ENCODE measurements at regions not wholly inside any gene's neighbourhood (a gene's known extent, or its start where the extent isn't known, plus 50 kb on each side); places are given as distances from the start of the nearest gene placed in this dataset.

GRCh38 chr10:130545122-130545521, 408.9 kb downstream of the GLRX3 start:
- no peak for DNase-seq
- H3K79me2 ChIP-seq (ENCODE audit: insufficient read depth), result no peaks in the 10 kb centered on the region
- H3K4me1 ChIP-seq (ENCODE audit: insufficient read depth), result no peaks in the 10 kb centered on the region
- no peak overlapping the region for H3K4me3 ChIP-seq
- H2AFZ ChIP-seq, result no peak overlapping the region
- no peak overlapping the region for H3K27ac ChIP-seq
- no peaks in the 10 kb centered on the region for H4K20me1 ChIP-seq (ENCODE audit: insufficient read depth)
- no peak for TF ChIP-seq EZH2phosphoT487 (IDR thresholded peaks at IDR 0.05; ENCODE audit: insufficient read depth, low read depth)
- TF ChIP-seq EZH2 (IDR thresholded peaks at IDR 0.05; ENCODE audit: insufficient read depth, poor library complexity, severe bottlenecking), result no peak
- no peak overlapping the region for H3K9ac ChIP-seq
- in situ Hi-C loops (cut with MboI), result no loop called here
- H3K9me3 ChIP-seq (ENCODE audit: low read depth), result no peaks in the 10 kb centered on the region
- no peaks in the 10 kb centered on the region for H3K9me2 ChIP-seq (ENCODE audit: insufficient read depth)
- no peaks in the 10 kb centered on the region for H3K36me3 ChIP-seq (ENCODE audit: low read depth)
- H3F3A ChIP-seq (ENCODE audit: insufficient read depth), result no peaks in the 10 kb centered on the region
- WGBS, 2 experiments (ENCODE audit: low coverage in 1 of 2, low lambda C conversion rate in 2 of 2, missing lambda C conversion rate in 2 of 2), result 15 to 23% methylated on average over 6 of the region's 6 CpGs
- no peak overlapping the region for H3K4me2 ChIP-seq (ENCODE audit: unreplicated experiment)
- H3K27me3 ChIP-seq (replicated peaks; ENCODE audit: insufficient read depth), result no peaks in the 10 kb centered on the region

- no peaks in the 10 kb centered on the region for H4K20me1 ChIP-seq (ENCODE audit: insufficient read depth)
- H3K9me3 ChIP-seq (ENCODE audit: low read depth), result no peaks in the 10 kb centered on the region
- H3K9me2 ChIP-seq (ENCODE audit: insufficient read depth), result no peaks in the 10 kb centered on the region
- no peaks in the 10 kb centered on the region for H3F3A ChIP-seq (ENCODE audit: insufficient read depth)
- WGBS, 2 experiments (ENCODE audit: low coverage in 1 of 2, low lambda C conversion rate in 2 of 2, missing lambda C conversion rate in 2 of 2), result 49 to 50% methylated on average over 8 of the region's 8 CpGs
- no peaks in the 10 kb centered on the region for H3K79me2 ChIP-seq (ENCODE audit: insufficient read depth)
- H2AFZ ChIP-seq, result no peak overlapping the region
- H3K4me3 ChIP-seq, result no peak overlapping the region
- H3K4me2 ChIP-seq (ENCODE audit: unreplicated experiment), result no peak overlapping the region
- no peak overlapping the region for H3K27ac ChIP-seq
- no peak for DNase-seq
- TF ChIP-seq EZH2 (IDR thresholded peaks at IDR 0.05; ENCODE audit: insufficient read depth, poor library complexity, severe bottlenecking), result no peak
- TF ChIP-seq EZH2phosphoT487 (IDR thresholded peaks at IDR 0.05; ENCODE audit: insufficient read depth, low read depth), result no peak
- H3K36me3 ChIP-seq (ENCODE audit: low read depth), result no peaks in the 10 kb centered on the region
- in situ Hi-C loops (cut with MboI), result no loop called here
- no peak overlapping the region for H3K9ac ChIP-seq
- no peaks in the 10 kb centered on the region for H3K4me1 ChIP-seq (ENCODE audit: insufficient read depth)
- no peaks in the 10 kb centered on the region for H3K27me3 ChIP-seq (replicated peaks; ENCODE audit: insufficient read depth)
Observed at GRCh38 chr10:130545697-130546096, 409.5 kb downstream of the GLRX3 start.

- no peaks in the 10 kb centered on the region for H3K9me2 ChIP-seq (ENCODE audit: insufficient read depth)
- no peaks in the 10 kb centered on the region for H3K9me3 ChIP-seq (ENCODE audit: low read depth)
- WGBS, 2 experiments (ENCODE audit: low coverage in 1 of 2, low lambda C conversion rate in 2 of 2, missing lambda C conversion rate in 2 of 2), result 17 to 23% methylated on average over 7 of the region's 7 CpGs
- TF ChIP-seq EZH2 (IDR thresholded peaks at IDR 0.05; ENCODE audit: insufficient read depth, poor library complexity, severe bottlenecking), result no peak
- no peak for TF ChIP-seq EZH2phosphoT487 (IDR thresholded peaks at IDR 0.05; ENCODE audit: insufficient read depth, low read depth)
- H4K20me1 ChIP-seq (ENCODE audit: insufficient read depth), result no peaks in the 10 kb centered on the region
- H3K9ac ChIP-seq, result no peak overlapping the region
- H3K27ac ChIP-seq, result no peak overlapping the region
- H3K4me3 ChIP-seq, result no peak overlapping the region
- no peak overlapping the region for H2AFZ ChIP-seq
- no peaks in the 10 kb centered on the region for H3K36me3 ChIP-seq (ENCODE audit: low read depth)
- no peaks in the 10 kb centered on the region for H3F3A ChIP-seq (ENCODE audit: insufficient read depth)
- no peak overlapping the region for H3K4me2 ChIP-seq (ENCODE audit: unreplicated experiment)
- H3K27me3 ChIP-seq (replicated peaks; ENCODE audit: insufficient read depth), result no peaks in the 10 kb centered on the region
- no peak for DNase-seq
- H3K79me2 ChIP-seq (ENCODE audit: insufficient read depth), result no peaks in the 10 kb centered on the region
- in situ Hi-C loops (cut with MboI), result no loop called here
- no peaks in the 10 kb centered on the region for H3K4me1 ChIP-seq (ENCODE audit: insufficient read depth)
Observed at GRCh38 chr10:130546841-130547240, 410.6 kb downstream of the GLRX3 start.

- WGBS, 2 experiments (ENCODE audit: low coverage in 1 of 2, low lambda C conversion rate in 2 of 2, missing lambda C conversion rate in 2 of 2), result 8% methylated on average over 4 of the region's 4 CpGs
- no peaks in the 10 kb centered on the region for H3K9me3 ChIP-seq (ENCODE audit: low read depth)
- no peaks in the 10 kb centered on the region for H3K27me3 ChIP-seq (replicated peaks; ENCODE audit: insufficient read depth)
- no peaks in the 10 kb centered on the region for H4K20me1 ChIP-seq (ENCODE audit: insufficient read depth)
- no peak overlapping the region for H3K4me3 ChIP-seq
- DNase-seq, result no peak
- H3K9me2 ChIP-seq (ENCODE audit: insufficient read depth), result no peaks in the 10 kb centered on the region
- H3K79me2 ChIP-seq (ENCODE audit: insufficient read depth), result no peaks in the 10 kb centered on the region
- H2AFZ ChIP-seq, result no peak overlapping the region
- no peaks in the 10 kb centered on the region for H3F3A ChIP-seq (ENCODE audit: insufficient read depth)
- no peaks in the 10 kb centered on the region for H3K4me1 ChIP-seq (ENCODE audit: insufficient read depth)
- H3K4me2 ChIP-seq (ENCODE audit: unreplicated experiment), result no peak overlapping the region
- H3K9ac ChIP-seq, result no peak overlapping the region
- no peaks in the 10 kb centered on the region for H3K36me3 ChIP-seq (ENCODE audit: low read depth)
- H3K27ac ChIP-seq, result no peak overlapping the region
- no peak for TF ChIP-seq EZH2phosphoT487 (IDR thresholded peaks at IDR 0.05; ENCODE audit: insufficient read depth, low read depth)
- TF ChIP-seq EZH2 (IDR thresholded peaks at IDR 0.05; ENCODE audit: insufficient read depth, poor library complexity, severe bottlenecking), result no peak
- in situ Hi-C loops (cut with MboI), result no loop called here
Observed at GRCh38 chr10:130547368-130547767, 411.2 kb downstream of the GLRX3 start.

Measured in GM23248 (cell line).